ENCODE measurements at regions not wholly inside any gene's neighbourhood (a gene's known extent, or its start where the extent isn't known, plus 50 kb on each side); places are given as distances from the start of the nearest gene placed in this dataset.

GRCh38 chr1:30060738-30061137 is 662.6 kb downstream of the MATN1 start:
- no peak for ATAC-seq
- TF ChIP-seq PATZ1 (CRISPR knock-in tag; IDR thresholded peaks at IDR 0.05; ENCODE audit: borderline replicate concordance) (no peak), ZFP30 (CRISPR knock-in tag; IDR thresholded peaks at IDR 0.05) (no peak), ARNTL (CRISPR knock-in tag; IDR thresholded peaks at IDR 0.05; ENCODE audit: borderline replicate concordance, low read depth) (no peak), SNAI2 (CRISPR knock-in tag; IDR thresholded peaks at IDR 0.05) (no peak)

- TF ChIP-seq ZC3H10 (CRISPR knock-in tag; IDR thresholded peaks at IDR 0.05) (no peak), POU6F1 (CRISPR knock-in tag; IDR thresholded peaks at IDR 0.05; ENCODE audit: borderline replicate concordance, low read depth) (no peak), PPARA (CRISPR knock-in tag; IDR thresholded peaks at IDR 0.05; ENCODE audit: borderline replicate concordance) (no peak), TOX (CRISPR knock-in tag; IDR thresholded peaks at IDR 0.05; ENCODE audit: borderline replicate concordance) (no peak), ISL1 (CRISPR knock-in tag; IDR thresholded peaks at IDR 0.05) (no peak), RARB (CRISPR knock-in tag; IDR thresholded peaks at IDR 0.05) (no peak), CSDC2 (CRISPR knock-in tag; IDR thresholded peaks at IDR 0.05) (no peak), TCF4 (CRISPR knock-in tag; IDR thresholded peaks at IDR 0.05; ENCODE audit: borderline replicate concordance) (no peak)
- no peak for ATAC-seq
Observed at GRCh38 chr1:30058970-30059369, 664.4 kb downstream of the MATN1 start.

GRCh38 chr1:30054126-30054525 is 669.3 kb downstream of the MATN1 start:
- TF ChIP-seq POU6F1 (CRISPR knock-in tag; IDR thresholded peaks at IDR 0.05; ENCODE audit: borderline replicate concordance, low read depth): no peak
- TF ChIP-seq SNAI2 (CRISPR knock-in tag; IDR thresholded peaks at IDR 0.05): no peak
- no peak for TF ChIP-seq ZFP30 (CRISPR knock-in tag; IDR thresholded peaks at IDR 0.05)
- no peak for TF ChIP-seq TCF4 (CRISPR knock-in tag; IDR thresholded peaks at IDR 0.05; ENCODE audit: borderline replicate concordance)
- TF ChIP-seq ZFP3 (CRISPR knock-in tag; IDR thresholded peaks at IDR 0.05): no peak
- TF ChIP-seq PPARA (CRISPR knock-in tag; IDR thresholded peaks at IDR 0.05; ENCODE audit: borderline replicate concordance): no peak
- TF ChIP-seq TSHZ2 (CRISPR knock-in tag; IDR thresholded peaks at IDR 0.05): no peak
- no peak for TF ChIP-seq CSRNP3 (CRISPR knock-in tag; IDR thresholded peaks at IDR 0.05)
- no peak for TF ChIP-seq ZNF565 (CRISPR knock-in tag; conservative IDR thresholded peaks at IDR 0.05; ENCODE audit: low read depth)
- no peak for TF ChIP-seq GLIS3 (CRISPR knock-in tag; IDR thresholded peaks at IDR 0.05)
- no peak for TF ChIP-seq ISL1 (CRISPR knock-in tag; IDR thresholded peaks at IDR 0.05)

GRCh38 chr1:30052178-30052577 is 671.2 kb downstream of the MATN1 start:
- TF ChIP-seq POU6F1 (CRISPR knock-in tag; IDR thresholded peaks at IDR 0.05; ENCODE audit: borderline replicate concordance, low read depth): no peak
- TF ChIP-seq ZC3H10 (CRISPR knock-in tag; IDR thresholded peaks at IDR 0.05): no peak
- TF ChIP-seq TCF4 (CRISPR knock-in tag; IDR thresholded peaks at IDR 0.05; ENCODE audit: borderline replicate concordance): no peak
- TF ChIP-seq ZFP3 (CRISPR knock-in tag; IDR thresholded peaks at IDR 0.05): no peak
- no peak for ATAC-seq

More at GRCh38 chr1:30054126-30054525, 669.3 kb downstream of the MATN1 start:
- ATAC-seq: no peak
